Fibroblast of lung (primary cell): ENCODE measurements at regions not wholly inside any gene's neighbourhood (a gene's known extent, or its start where the extent isn't known, plus 50 kb on each side); places are given as distances from the start of the nearest gene placed in this dataset.

Experiments
- EZH2 ChIP-seq: IDR thresholded peaks from 2 replicates; pipeline ENCODE4 v1.5.1; 2012; ENCODE audit warnings: low read length, control low read depth, mild to moderate bottlenecking; ENCODE audit errors: missing control alignments
- TF ChIP-seq, protein P1 (sequence below), 2 donors: IDR thresholded peaks in 1 of 2; conservative IDR thresholded peaks in 1 of 2; 1 replicate in 1 of 2; 2 replicates in 1 of 2; pipeline ENCODE4 v1.5.1; 2011 to 2012; ENCODE audit warnings: low read length in 2 of 2, control low read depth in 1 of 2, inconsistent platforms in 1 of 2, low read depth in 1 of 2, mild to moderate bottlenecking in 1 of 2

DNA sequence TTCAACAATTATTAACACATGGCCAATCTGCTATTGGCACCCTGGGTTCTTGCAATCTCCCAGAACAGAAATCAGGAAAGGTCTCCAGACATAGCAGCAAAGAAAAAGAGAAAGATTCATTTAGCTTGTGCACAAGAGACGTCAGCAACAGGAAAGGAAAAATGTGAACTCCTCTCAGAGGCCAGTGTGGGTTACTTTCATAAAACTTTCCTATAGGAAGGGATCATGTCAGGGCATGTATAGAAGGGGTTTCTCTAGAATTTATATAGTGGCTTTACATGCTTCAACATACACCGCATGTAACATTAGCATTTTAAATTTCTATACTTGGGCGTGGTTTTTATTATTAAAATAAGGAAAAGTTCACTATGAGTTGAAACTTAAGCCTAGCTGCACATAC lies 725.1 kb downstream of the SORCS1 start:
- TF ChIP-seq, protein P1, sequence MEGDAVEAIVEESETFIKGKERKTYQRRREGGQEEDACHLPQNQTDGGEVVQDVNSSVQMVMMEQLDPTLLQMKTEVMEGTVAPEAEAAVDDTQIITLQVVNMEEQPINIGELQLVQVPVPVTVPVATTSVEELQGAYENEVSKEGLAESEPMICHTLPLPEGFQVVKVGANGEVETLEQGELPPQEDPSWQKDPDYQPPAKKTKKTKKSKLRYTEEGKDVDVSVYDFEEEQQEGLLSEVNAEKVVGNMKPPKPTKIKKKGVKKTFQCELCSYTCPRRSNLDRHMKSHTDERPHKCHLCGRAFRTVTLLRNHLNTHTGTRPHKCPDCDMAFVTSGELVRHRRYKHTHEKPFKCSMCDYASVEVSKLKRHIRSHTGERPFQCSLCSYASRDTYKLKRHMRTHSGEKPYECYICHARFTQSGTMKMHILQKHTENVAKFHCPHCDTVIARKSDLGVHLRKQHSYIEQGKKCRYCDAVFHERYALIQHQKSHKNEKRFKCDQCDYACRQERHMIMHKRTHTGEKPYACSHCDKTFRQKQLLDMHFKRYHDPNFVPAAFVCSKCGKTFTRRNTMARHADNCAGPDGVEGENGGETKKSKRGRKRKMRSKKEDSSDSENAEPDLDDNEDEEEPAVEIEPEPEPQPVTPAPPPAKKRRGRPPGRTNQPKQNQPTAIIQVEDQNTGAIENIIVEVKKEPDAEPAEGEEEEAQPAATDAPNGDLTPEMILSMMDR (conservative IDR thresholded peaks at IDR 0.05 in 1 of 2, IDR thresholded peaks at IDR 0.05 in 1 of 2; ENCODE audit: low read depth in 1 of 2, low read length in 2 of 2) = no peak
- no peak for TF ChIP-seq EZH2
